HG02852 (cell line): ENCODE measurements at regions not wholly inside any gene's neighbourhood (a gene's known extent, or its start where the extent isn't known, plus 50 kb on each side); places are given as distances from the start of the nearest gene placed in this dataset.

Experiments
- ATAC-seq: cut with Tn5 transposase; IDR thresholded peaks from one replicate; pipeline ENCODE4 v1.9.1; 2021; ENCODE audit warnings: mild to moderate bottlenecking, moderate library complexity; ENCODE audit not compliant: unreplicated experiment

GRCh38 chr20:50297498-50298376 is 107.1 kb downstream of the CEBPB start:
- ATAC-seq = no peak

DNA sequence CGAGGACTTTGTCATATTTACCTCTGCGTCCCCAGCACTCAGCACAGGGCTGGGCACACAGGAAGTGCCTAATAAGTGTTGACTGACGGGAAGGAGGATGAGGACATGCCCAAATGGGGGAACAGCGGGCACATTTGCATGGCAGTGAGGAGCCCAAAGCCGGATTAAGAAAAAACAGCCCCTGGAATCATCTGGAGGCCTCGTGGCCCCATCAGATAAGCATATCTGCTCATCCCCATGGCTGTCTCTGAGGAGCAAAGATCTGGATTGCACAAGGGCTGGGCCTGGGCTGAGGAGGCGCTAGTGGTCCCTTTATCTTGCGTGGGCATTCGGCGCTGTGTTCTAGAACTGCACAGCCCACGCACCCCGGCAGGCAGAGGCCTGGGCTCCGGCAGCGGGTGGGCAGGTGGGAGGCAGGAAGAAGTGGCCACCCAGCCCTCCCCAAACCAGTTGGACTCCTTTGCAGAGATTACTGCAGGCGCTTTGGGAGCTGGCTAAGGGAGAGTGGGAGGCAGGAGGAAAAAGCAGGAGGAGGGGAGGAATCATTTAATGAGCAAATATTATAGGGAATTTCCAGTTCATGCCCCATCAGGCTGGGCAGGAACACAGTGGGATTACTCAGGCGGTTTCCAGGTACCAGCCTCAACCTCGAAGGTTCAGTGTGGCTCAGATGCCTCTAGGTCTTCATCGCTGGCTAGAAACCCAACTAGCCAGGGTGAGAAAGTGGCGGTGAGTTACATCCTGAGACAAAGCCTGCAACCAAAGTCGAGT is 108.1 kb downstream of the CEBPB start:
- ATAC-seq = no peak

DNA sequence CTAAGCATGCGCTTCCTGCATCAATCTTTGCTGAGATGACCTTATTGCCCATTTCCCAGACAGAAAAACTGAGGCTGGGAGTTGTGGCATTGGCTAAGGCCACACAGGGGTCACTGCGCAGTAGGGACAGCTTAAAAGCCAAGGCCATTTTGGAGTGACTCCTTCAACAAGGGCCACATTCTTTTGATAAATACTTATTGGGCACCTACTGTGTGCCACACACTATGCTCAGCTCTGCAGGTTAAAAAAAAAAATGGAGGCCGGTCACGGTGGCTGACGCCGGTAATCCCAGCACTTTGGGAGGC is 108.6 kb downstream of the CEBPB start:
- no peak for ATAC-seq

DNA sequence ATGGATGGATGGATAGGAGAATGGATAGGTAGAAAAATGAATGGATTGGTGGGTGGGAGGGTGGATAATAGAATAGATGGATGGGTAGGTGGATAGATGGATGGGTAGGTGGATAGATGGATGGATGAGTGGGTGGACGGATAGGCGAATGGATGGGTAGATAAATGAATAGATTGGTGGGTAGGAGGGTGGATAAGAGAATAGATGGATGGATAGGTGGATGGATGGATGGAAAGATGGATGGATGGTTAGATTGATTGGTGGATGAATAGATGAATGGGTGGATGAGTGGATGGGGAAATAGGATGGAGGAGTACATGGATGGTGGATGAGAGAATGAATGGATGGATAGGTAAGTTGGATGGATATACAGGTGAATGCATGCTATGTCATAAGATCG is 110.5 kb downstream of the CEBPB start:
- ATAC-seq = no peak

DNA sequence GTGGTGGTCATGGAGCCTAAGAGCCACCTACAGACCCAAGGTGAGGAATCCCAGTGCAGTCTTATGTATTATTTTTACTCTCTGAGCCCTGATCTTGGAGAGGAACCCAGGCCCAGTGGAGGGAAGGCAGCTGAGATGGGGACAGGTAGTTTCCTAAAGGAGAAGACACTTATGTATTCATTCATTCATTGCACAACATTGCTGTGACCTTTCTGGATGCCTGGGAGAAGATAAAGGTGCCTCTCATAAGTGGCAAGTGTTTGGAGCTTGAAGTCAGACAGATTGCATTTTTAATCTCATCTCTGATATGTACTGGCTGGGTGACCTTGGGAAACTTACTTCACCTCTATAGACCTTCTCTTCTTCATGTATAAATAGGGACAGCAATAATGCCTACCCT is 111.1 kb downstream of the CEBPB start:
- ATAC-seq = no peak

GRCh38 chr20:50302341-50303057 is 111.9 kb downstream of the CEBPB start:
- ATAC-seq = no peak

DNA sequence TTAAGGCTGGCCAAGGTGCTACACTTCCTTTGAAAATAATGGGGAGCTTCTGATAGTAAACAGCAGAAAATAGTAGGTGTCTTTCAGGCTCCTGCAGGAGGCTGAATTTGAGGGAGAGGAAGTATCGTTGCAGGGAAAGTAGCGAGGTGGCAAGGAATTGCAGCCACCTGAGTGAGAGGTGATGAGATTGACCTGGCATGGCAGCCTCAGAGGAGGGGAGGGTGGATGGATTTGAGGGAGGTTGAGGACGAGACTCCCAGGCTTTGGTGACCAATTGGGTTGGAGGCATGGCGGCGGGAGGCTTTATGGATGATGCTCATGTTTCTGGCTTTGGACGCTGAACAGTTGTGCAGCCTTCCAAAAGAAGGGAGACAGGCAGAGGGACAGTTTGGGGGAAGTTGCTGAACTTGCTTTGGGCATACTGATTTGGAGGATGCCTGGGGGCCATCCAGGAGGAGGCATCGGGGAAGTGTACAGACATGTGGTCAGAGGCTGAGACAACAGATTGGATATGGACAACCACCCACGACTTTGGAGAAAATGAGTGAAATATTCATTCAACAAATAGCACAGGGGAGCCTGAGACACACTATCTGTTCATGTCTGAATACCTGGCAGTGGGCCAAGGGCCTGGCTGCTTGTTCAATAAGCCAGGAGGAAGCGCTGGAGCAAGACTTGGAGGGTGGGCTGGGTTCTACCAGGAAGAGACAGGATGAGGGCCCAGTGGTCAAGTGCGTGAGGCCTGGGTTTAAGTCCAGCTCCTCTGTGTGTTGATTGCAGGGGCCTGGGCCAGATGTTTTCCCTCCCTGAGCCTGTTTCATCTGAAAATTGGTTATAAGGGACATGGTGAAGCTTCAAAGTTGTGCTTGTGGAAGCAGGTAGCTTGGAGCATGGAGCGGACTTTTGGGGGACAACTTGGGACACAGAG is 113.2 kb downstream of the CEBPB start:
- ATAC-seq = no peak

DNA sequence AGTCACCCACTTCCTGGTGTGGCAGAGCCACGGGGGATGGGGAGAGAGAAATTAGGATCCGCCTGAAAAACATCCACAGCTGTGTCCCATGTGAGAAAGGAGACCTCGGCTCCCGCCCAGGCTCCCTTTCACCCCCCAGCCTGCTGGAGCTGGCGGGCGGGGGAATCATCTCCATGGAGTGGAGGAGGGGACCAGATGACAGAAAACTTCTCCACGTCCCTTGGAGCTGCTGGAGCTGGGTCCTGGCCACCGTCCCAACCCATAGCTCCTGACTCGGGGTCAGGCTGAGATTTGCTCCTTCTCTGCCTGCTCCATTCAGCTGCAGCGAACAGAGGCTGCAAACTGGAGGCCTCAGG is 113.8 kb downstream of the CEBPB start:
- no peak for ATAC-seq

GRCh38 chr20:50304923-50305635 is 114.4 kb downstream of the CEBPB start:
- ATAC-seq = no peak

- no peak for ATAC-seq
Observed at GRCh38 chr20:50305636-50306477, 115.2 kb downstream of the CEBPB start.

GRCh38 chr20:50306478-50307423 is 116.1 kb downstream of the CEBPB start:
- ATAC-seq = no peak

GRCh38 chr20:50308166-50308512 is 117.5 kb downstream of the CEBPB start:
- no peak for ATAC-seq

DNA sequence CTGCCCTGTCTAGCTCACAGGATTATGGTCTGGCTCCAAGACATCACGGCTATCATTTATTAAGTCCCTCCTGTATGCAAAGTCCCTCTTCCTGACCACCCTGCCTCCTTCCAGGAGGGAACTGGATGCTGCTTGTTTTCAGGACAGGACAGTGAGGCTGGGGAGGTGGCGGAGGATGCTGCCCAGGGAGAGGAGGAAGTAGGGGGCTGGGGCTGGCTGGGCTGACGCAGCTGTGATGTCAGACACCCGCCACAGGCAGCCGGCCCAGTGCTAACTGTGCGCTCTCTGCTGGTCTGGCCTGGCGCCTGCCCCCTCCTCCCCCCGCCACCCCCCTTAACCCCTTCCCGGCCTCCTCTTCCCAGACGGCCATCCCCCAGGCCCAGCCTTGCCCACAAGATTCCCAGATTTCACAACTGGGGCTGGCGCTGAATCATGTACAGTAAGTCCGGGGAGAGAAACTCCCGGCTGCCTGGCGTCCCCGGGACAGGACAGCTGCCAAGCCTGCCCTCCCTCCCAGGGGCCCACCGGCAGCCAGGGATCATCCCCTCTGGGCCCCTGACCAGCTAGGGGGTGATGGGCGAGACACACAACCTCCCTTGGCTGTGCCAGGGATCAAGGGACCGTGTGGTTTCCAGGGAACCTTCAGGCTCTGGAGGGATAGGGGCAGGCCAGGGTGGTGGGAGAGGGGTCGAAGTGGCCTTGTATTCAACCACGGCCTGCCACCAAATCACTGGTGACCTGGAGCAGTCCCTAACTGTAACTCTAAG is 118.1 kb downstream of the CEBPB start:
- no peak for ATAC-seq

GRCh38 chr20:50309280-50309763 is 118.7 kb downstream of the CEBPB start:
- ATAC-seq = no peak

DNA sequence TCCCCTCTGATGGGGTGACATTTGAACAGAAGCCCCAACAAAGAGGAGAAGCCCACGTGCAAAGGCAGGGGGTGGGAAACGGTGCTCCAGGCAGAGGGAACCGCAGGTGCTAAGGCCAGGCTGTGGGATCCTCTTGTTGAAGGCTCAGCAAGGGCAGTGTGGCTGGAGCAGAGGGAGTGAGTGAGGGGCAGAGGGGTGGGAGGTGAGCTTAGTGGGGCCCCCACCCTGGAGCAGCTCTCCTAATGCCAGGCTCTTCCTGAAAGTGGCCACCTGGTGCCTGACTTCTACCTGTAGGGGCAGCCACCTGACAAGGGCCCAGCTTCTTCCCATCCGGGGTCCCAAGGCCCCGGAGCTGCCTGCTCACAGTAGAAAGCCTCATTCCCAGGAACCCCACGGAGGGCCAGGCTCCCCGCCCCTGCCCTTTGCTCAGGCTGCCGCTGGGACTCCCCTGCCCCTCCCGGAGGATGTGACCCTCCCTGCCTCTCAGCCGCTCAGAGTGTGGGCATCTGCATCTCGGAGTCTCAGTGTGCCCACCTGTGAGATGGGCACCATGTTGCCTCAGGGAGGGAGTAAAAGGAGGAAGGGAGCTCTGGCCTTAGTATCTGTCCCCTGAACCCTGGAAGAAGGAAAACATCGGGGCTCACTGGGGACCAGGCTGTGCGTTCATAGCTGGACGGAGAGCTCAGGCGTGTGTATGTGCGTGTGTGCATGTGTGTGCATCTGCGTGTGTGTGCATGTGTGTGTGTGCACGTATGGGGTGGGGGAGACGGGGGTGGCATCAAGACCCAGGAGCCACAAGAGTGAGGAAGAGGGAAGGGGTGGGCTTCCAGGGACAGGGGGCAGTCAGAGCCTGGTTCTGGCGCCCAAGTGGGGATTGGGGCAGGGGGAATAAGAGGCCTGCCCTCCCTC is 119.4 kb downstream of the CEBPB start:
- no peak for ATAC-seq

DNA sequence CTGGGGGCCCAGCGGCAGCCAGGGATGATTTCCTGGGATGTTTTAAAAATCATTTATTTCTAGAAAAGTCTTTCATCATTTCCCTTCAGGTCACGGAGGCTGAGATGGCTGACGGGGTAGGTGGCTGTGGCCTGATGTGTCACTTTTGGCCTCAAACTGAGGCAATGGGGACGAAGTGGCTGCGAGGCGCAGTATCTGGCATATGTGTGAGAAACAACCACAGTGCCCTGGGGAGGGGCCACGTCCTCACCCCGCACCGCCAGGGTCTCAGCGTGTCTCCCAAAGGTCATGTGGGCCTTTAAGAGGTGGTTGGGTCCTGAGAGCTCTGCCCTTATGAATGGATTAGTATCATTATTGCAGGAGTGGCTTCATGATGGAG is 120.0 kb downstream of the CEBPB start:
- no peak for ATAC-seq
